Neural cell (in vitro differentiated cells): ENCODE measurements at regions not wholly inside any gene's neighbourhood (a gene's known extent, or its start where the extent isn't known, plus 50 kb on each side); places are given as distances from the start of the nearest gene placed in this dataset.

ENCODE experiments used
- H2AFZ ChIP-seq: fragments of 200-600, 300-800 bp; sonication (generic), shearing (Covaris generic); 2 replicates; pipeline ENCODE4 v1.6.0; 2014; ENCODE audit warnings: low read depth, mild to moderate bottlenecking, antibody characterized with exemption, low read length, moderate library complexity
- H3F3A ChIP-seq: fragments of 200-600 bp; shearing (Covaris generic); 2 replicates; pipeline ENCODE4 v1.6.1; 2016; ENCODE audit warnings: mild to moderate bottlenecking, moderate library complexity, mixed read lengths, antibody characterized with exemption, low read length; ENCODE audit not compliant: insufficient read depth, poor library complexity, severe bottlenecking
- H3K27ac ChIP-seq: fragments of 200-600, 300-800 bp; sonication (generic), shearing (Covaris generic); 2 replicates; pipeline ENCODE4 v1.5.1; 2014; ENCODE audit warnings: mild to moderate bottlenecking, low read length, moderate library complexity
- H3K27me3 ChIP-seq: fragments of 300-800, 200-600 bp; sonication (generic), shearing (Covaris generic); 2 replicates; pipeline ENCODE4 v1.6.0; 2014; ENCODE audit warnings: mild to moderate bottlenecking, low read depth, low read length, moderate library complexity; ENCODE audit not compliant: insufficient read depth
- H3K36me3 ChIP-seq: fragments of 300-800, 200-600 bp; sonication (generic), shearing (Covaris generic); 2 replicates; pipeline ENCODE4 v1.5.1; 2014; ENCODE audit warnings: mild to moderate bottlenecking, antibody characterized with exemption, low read length, moderate library complexity; ENCODE audit not compliant: insufficient read depth
- H3K4me2 ChIP-seq: fragments of 300-800, 200-600 bp; sonication (generic), shearing (Covaris generic); 2 replicates; pipeline ENCODE4 v1.6.0; 2014; ENCODE audit warnings: mild to moderate bottlenecking, low read length
- H3K4me3 ChIP-seq: fragments of 300-800, 200-600 bp; sonication (generic), shearing (Covaris generic); 2 replicates; pipeline ENCODE4 v1.5.1; 2014; ENCODE audit warnings: mild to moderate bottlenecking, low read length, moderate library complexity
- H3K79me2 ChIP-seq: fragments of 200-600 bp; shearing (Covaris generic); replicated peaks from 2 replicates; pipeline ENCODE4 v1.6.0; 2014; ENCODE audit warnings: mild to moderate bottlenecking, low read length, moderate library complexity; ENCODE audit not compliant: insufficient read depth
- H3K9ac ChIP-seq: fragments of 300-800, 200-600 bp; sonication (generic), shearing (Covaris generic); 2 replicates; pipeline ENCODE4 v1.6.1; 2016; ENCODE audit warnings: mild to moderate bottlenecking, low read length, mixed read lengths
- H3K9me2 ChIP-seq: fragments of 200-600 bp; shearing (Covaris generic); 2 replicates; pipeline ENCODE4 v1.6.1; 2016; ENCODE audit warnings: mild to moderate bottlenecking, low read length, mixed read lengths; ENCODE audit not compliant: insufficient read depth
- H3K9me3 ChIP-seq: fragments of 200-600, 300-800 bp; sonication (generic), shearing (Covaris generic); 2 replicates; pipeline ENCODE4 v1.6.1; 2016; ENCODE audit warnings: mild to moderate bottlenecking, mixed run types, low read length, moderate library complexity, mixed read lengths
- H4K20me1 ChIP-seq: fragments of 200-600 bp; shearing (Covaris generic); 2 replicates; pipeline ENCODE4 v1.6.1; 2016; ENCODE audit warnings: mild to moderate bottlenecking, mixed run types; ENCODE audit not compliant: insufficient read depth
- EP300 ChIP-seq: fragments of 450-650 bp; conservative IDR thresholded peaks from 2 replicates; pipeline ENCODE4 v1.6.1; 2014; ENCODE audit warnings: antibody characterized with exemption, mild to moderate bottlenecking, moderate library complexity; ENCODE audit not compliant: poor library complexity, severe bottlenecking
- EZH2 ChIP-seq: fragments of 200-600, 300-800 bp; shearing (Covaris generic), sonication (generic); IDR thresholded peaks from 2 replicates; pipeline ENCODE4 v1.6.1; 2014; ENCODE audit warnings: antibody characterized with exemption, low read length, borderline replicate concordance, mild to moderate bottlenecking; ENCODE audit not compliant: insufficient read depth, poor library complexity, severe bottlenecking
- MXI1 ChIP-seq: fragments of 450-650 bp; conservative IDR thresholded peaks from 2 replicates; pipeline ENCODE4 v1.6.1; 2014; ENCODE audit warnings: antibody characterized with exemption, mild to moderate bottlenecking; ENCODE audit not compliant: poor library complexity, severe bottlenecking
- POLR2AphosphoS5 ChIP-seq: IDR thresholded peaks from 2 replicates; pipeline ENCODE4 v1.6.1; 2012
- RAD21 ChIP-seq: fragments of 450-650 bp; conservative IDR thresholded peaks from 2 replicates; pipeline ENCODE4 v1.6.1; 2014; ENCODE audit warnings: antibody characterized with exemption, mild to moderate bottlenecking, moderate library complexity
- REST ChIP-seq: IDR thresholded peaks from 2 replicates; pipeline ENCODE4 v1.6.1; 2012; ENCODE audit warnings: borderline replicate concordance
- SMC3 ChIP-seq: fragments of 450-650 bp; conservative IDR thresholded peaks from 2 replicates; pipeline ENCODE4 v1.6.1; 2014; ENCODE audit warnings: antibody characterized with exemption, mild to moderate bottlenecking, moderate library complexity; ENCODE audit not compliant: poor library complexity
- TAF1 ChIP-seq: IDR thresholded peaks from 2 replicates; pipeline ENCODE4 v1.6.1; 2012; ENCODE audit warnings: low read depth
- TF ChIP-seq, protein P1 (sequence below): fragments of 450-650 bp; IDR thresholded peaks from 2 replicates; pipeline ENCODE4 v1.5.1; 2014; ENCODE audit warnings: antibody characterized with exemption, mild to moderate bottlenecking, moderate library complexity; ENCODE audit not compliant: poor library complexity, severe bottlenecking

DNA sequence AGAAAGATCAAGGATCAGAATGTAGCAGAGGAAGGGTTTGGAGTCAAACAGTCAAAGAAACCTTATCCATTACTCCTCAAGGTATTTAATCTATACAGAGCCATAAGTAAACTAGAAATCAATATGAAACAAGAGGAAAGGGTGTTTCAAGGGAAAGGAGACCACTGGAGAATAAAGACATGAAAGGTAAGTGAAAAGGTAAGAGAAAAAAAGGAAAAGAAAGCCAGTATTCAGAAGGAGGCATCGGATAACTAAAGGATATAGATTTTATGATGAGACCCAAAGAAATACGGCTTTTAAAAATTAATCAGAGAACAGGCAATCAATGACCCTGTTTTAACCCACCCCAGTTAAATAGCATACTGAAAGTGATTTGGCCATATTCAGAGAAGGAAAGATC, 438.7 kb upstream of the MIR17HG start:
- Histone ChIP-seq H3K79me2 (no peaks in the 10 kb centered on the region), H3K9me2 (no peaks in the 10 kb centered on the region), H2AFZ (no peak overlapping the region), H3F3A (no peaks in the 10 kb centered on the region), H3K4me2 (no peak overlapping the region), H3K4me3 (no peak overlapping the region), H3K9me3 (no peaks in the 10 kb centered on the region), H3K36me3 (no peaks in the 10 kb centered on the region), H3K9ac (no peak overlapping the region), H4K20me1 (no peaks in the 10 kb centered on the region), H3K27ac (no peak overlapping the region), H3K27me3 (no peaks in the 10 kb centered on the region)
- TF ChIP-seq TAF1 (no peak), RAD21 (no peak), POLR2AphosphoS5 (no peak), EZH2 (no peak), MXI1 (no peak), REST (no peak), EP300 (no peak), SMC3 (no peak)
- TF ChIP-seq, protein P1, sequence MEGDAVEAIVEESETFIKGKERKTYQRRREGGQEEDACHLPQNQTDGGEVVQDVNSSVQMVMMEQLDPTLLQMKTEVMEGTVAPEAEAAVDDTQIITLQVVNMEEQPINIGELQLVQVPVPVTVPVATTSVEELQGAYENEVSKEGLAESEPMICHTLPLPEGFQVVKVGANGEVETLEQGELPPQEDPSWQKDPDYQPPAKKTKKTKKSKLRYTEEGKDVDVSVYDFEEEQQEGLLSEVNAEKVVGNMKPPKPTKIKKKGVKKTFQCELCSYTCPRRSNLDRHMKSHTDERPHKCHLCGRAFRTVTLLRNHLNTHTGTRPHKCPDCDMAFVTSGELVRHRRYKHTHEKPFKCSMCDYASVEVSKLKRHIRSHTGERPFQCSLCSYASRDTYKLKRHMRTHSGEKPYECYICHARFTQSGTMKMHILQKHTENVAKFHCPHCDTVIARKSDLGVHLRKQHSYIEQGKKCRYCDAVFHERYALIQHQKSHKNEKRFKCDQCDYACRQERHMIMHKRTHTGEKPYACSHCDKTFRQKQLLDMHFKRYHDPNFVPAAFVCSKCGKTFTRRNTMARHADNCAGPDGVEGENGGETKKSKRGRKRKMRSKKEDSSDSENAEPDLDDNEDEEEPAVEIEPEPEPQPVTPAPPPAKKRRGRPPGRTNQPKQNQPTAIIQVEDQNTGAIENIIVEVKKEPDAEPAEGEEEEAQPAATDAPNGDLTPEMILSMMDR = no peak

DNA sequence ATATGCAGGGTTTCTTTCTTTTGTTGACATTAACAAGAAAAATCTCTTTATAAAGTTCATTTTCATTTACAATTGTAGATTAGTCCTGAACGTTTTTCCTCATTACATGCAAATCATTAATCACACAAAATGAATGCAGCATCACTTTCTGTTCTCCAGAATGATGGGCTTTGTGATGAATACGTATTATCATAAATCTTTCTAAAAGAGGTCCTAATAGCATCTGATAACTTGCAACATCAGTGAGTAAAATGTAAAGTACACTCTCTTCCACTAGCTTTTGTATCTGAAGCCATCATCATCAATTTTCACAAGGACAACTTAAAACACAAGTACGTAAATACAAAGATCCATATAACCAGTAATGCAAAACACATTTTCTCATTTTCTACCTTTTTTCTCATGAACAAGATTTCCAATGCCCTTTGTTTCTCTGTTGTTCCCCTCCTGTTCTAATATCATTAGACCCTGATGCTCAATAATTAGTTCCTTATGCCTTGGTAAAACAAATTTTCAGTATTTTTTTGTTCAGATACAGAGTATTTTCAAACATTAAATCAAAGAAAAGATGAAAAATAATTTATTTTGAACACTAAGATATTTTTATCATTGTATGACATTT, 437.4 kb upstream of the MIR17HG start:
- no peaks in the 10 kb centered on the region for H3K9me2 ChIP-seq
- H3K27me3 ChIP-seq = no peaks in the 10 kb centered on the region
- no peaks in the 10 kb centered on the region for H3K79me2 ChIP-seq
- H3F3A ChIP-seq = no peaks in the 10 kb centered on the region
- H3K27ac ChIP-seq = no peak overlapping the region
- no peaks in the 10 kb centered on the region for H3K9me3 ChIP-seq
- no peaks in the 10 kb centered on the region for H4K20me1 ChIP-seq
- H3K4me2 ChIP-seq = no peak overlapping the region
- H3K4me3 ChIP-seq = no peak overlapping the region
- H2AFZ ChIP-seq = no peak overlapping the region
- no peaks in the 10 kb centered on the region for H3K36me3 ChIP-seq
- no peak overlapping the region for H3K9ac ChIP-seq
- no peak for TF ChIP-seq EP300
- no peak for TF ChIP-seq RAD21
- TF ChIP-seq EZH2 = no peak
- TF ChIP-seq, protein P1 = no peak
- TF ChIP-seq REST = no peak
- no peak for TF ChIP-seq POLR2AphosphoS5
- no peak for TF ChIP-seq SMC3
- TF ChIP-seq TAF1 = no peak
- TF ChIP-seq MXI1 = no peak
